NOMO-1 (cell line): ENCODE measurements at regions not wholly inside any gene's neighbourhood (a gene's known extent, or its start where the extent isn't known, plus 50 kb on each side); places are given as distances from the start of the nearest gene placed in this dataset.
"Not testable (repeated sequence)": the region's sequence is repeated elsewhere in the genome, so short reads cannot be mapped to it uniquely, and the experiment has no call there.

Source experiments
- DNase-seq, 2 experiments: peaks; one replicate each; lab custom pipeline; 2025; ENCODE audit not compliant: unreplicated experiment in 2 of 2; lab: John Stamatoyannopoulos, UW

DNA sequence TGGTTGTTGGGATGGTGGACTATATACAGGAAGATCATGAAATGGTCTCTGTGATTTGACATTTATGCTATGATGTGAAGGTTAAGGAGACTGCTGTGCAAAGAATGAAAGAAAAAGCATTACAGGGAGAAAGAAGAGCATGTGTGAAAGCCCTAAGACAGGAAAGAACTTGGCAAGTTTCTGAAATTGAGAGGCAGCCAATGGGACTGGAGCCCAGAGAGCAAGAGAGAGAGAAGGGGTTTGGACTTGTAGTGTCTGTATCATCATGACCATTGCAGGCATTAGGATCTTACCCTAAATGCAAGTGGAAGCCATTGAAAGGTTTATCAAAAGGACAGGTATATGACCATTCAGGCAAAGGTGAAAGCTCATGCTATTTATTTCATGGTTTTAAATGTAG, 147.1 kb downstream of the NAA11 start:
- DNase-seq: no peak

- DNase-seq: no peak
These were observed 148.5 kb downstream of the NAA11 start for GRCh38 chr4:79177388-79177787.

DNA sequence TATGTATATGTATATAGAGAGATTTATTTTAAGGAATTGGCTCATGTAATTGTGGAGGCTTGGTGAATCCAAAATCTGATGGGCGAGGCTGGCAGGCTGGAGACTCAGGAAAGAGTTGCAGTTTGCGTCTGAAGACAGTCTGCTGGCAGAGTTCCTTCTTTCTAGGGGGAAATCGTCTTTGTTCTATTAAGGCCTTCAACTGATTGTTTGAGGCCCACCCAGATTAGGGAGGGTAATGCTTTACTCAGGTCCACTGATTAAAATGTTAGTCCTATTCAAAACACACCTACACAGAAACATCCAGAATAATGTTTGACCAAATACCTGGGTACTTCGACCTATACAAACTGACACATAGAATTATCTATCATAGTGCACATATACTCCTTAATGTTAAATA, 149.5 kb downstream of the NAA11 start:
- no peak for DNase-seq

DNA sequence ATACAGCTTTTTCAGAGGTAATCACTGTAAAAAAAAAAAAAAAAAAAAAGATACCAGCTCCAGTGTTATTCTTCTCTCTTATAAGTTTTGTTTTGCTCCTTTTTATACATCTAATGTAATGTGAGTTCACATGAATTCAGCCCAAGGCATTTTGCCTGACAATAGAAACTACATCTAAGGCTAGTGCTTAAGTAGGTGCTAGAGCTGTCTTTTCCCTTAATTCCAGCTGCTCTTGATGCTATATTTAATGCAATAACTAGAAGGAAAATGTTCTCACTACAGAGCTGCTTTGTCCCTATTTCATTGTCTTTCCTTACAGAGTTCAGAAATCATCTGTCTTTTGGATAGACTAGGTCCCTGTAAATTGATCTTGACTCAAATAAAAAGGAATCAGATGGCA, 150.1 kb downstream of the NAA11 start:
- no peak for DNase-seq

DNA sequence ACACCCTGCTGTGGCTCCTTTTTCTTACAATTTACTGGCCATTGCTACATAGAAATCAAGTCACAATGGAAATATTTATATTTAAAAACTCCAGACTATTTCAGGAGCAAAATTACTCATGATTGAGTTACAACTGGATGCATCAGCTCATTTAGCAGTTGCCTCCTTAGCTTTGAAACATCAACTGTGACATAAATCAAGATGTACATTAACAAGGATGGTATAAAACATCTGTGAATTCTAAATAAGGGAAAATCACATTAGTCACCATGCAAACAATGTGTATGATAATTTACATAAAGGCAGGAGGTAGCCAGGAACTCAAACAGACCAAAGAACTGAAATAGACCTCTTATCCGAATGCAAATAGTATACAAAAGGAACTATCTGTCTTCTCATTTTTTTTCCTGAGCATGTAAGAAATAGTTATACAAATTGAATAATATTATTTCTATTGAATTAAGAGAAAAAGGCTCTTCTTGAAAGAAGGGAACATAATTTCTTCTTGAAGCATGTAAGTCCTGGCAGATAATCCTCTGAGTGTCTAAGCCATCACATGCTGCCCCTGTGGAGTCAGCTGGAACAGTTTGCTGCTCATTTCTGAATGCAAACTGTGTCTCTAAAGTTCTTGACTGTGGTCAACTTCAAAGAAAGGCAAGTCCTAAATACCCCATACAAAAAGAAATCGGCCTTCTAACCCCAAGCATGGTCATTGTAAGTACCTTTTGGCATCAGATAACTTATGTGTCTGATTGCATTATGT, 151.2 kb downstream of the NAA11 start:
- DNase-seq: no peak

GRCh38 chr4:79173186-79173585, 152.7 kb downstream of the NAA11 start:
- DNase-seq: no peak

DNA sequence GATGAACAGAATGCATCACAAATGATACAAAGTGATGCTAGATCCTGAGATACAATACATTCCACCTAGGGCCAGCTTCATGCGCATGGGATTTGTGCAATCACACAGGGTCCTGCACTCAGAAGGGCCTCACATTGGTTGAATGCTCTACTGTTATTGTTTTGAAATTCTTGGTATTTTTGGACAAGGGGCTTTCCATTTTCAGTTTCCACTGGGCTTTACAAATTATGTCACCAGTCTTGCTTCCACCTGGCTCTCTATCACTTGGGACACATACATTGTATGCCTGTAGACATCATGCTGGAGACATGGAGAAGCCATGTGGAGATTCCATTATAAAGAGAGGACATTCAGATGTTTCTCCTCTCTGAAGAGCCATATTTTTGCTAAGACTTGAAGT, 155.8 kb downstream of the NAA11 start:
- no peak for DNase-seq

DNA sequence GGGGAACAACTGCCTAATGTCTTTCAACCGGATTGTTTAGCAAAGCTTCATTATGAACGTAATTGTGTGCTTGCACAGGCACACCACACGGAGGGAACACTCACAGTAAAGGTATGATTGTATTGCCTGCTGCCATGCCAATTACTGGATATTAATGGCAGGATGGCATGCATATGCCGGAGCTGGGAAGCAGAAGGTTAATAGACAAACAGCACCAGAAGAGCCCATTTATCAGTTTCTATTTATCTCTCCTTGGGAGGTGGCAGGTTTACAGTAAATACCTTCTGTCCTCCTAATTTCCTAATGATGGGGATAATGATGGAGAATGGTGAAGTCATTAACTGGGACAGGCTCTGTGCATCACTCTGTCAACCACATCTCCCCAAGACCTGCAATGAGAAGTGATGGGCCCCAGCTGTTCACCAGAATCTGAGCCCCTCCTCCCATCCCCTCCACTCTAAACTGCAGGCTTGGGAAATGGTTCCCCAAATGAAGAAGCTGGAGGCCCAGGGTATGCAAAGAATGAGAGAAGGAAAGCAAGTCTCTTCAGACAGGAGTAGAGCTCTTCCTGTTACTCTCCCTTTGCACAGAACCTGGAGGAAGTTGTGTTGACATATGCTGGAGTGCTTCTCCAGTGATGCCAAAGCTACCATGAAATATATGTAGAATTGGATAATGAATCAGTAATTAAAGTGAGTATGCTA, 160.8 kb downstream of the NAA11 start:
- no peak for DNase-seq

DNA sequence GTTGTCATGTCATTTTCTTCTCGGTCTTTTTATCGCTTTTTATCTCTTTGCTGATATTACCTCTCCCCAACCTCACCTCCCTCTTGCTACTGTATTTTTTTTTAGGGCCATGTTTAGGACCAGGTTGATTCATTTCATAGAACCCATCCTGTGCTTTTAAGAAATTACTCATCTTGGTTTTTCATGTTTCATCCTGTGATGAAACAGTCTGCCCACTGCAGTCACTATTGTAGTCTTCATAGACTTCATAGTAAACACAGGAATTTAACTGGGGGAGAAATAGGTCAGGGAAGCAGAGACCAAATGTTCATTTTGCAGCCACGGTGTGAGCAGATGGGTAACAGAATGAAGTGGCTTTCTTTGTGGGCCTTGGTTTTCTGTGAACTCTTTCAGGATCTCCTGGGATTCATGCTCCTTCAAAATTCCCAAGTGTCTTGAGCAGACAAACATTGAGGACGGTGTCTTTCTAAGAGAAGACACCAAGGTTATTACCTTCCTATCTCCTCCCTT, 161.8 kb downstream of the NAA11 start:
- DNase-seq: no peak

- DNase-seq: no peak
These were observed 164.9 kb downstream of the NAA11 start for GRCh38 chr4:79160962-79161361.

- not testable (repeated sequence) for DNase-seq
These were observed 167.2 kb downstream of the NAA11 start for GRCh38 chr4:79158705-79159104.

- DNase-seq: no peak
These were observed 170.5 kb downstream of the NAA11 start for GRCh38 chr4:79155336-79155735.

DNA sequence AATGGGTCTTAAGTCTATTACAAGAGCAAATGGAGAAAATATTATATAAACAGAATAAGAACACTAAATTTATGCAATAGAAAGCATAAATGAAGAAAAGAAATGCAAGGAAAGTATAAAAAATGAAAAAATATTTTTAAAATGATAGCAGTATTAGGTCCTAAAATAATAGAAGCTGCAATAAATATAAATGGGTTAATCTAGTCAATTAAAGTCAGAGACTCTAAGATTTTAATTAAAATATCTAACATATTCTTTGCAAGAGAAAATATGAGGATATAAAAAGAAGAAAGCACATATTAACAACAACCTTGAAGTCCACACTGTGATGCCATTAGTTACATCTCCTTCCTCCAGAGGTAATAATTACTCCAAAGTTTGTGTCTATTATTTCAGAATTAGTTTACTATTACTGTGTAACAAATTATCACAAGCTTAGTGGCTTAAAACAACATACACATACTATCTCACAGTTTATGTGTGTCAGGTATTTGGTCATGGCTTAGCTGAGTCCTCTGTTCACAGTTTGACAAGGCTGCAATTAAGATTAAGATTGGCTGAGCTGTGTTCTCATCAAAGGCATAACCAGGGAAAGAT, 174.9 kb downstream of the NAA11 start:
- DNase-seq: no peak

DNA sequence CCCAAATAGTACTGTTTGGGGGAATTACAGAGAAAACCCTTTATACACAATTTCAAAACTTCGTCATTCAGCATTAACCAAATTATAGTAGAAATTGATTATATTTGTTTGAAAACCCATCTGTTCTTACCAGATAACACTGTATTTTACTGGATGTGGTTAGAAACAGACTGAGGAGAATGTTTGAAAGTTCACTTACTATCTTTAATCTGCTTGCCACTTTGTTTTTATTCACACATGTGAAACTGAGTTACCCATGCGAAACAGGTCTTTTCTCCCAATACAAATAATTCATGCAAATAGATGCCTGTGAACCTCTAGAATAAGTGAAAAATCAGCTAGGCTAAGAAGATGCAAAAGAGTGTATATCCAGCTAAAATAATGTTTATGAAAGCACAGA, 177.5 kb downstream of the NAA11 start:
- DNase-seq: no peak

GRCh38 chr4:79147251-79147650, 178.6 kb downstream of the NAA11 start:
- DNase-seq: no peak

GRCh38 chr4:79141530-79141929, 184.3 kb downstream of the NAA11 start:
- no peak for DNase-seq

DNA sequence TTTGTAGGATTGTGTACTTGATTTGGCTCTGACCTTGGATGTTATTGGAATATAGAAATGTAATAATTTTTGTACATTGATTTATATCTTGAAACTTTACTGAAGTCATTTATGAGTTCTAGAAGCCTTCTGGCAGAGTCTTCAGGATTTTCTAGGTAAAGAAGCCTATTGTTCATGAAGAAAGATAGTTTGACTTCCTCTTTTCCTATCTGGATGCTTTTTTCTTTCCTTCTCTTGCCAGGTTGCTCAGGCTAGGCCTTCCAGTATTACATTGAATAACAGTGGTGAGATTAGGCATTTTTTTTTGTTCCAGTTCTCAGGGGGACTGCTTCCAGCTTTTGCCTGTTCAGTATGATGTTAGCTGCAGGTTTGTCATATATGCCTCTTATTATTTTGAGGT, 191.1 kb downstream of the NAA11 start:
- no peak for DNase-seq

DNA sequence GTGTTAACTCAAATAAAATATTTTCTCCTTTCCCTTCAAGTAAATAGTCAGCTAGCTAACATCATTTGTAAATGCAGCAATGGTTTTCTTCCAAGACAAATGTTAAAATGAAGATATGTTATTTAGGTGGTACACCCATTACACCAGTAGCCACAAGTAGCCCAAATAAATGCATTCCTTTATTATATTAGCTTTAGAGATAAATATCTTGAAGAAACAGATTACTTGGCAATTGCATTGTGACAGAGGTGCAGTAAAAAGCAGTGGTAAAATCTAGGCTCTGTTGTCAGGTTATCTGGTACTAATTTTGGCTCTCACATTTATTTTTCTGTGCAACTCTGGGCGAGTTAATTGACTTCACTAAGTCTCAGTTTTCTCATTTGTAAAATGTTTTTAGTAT, 193.0 kb downstream of the NAA11 start:
- no peak for DNase-seq

DNA sequence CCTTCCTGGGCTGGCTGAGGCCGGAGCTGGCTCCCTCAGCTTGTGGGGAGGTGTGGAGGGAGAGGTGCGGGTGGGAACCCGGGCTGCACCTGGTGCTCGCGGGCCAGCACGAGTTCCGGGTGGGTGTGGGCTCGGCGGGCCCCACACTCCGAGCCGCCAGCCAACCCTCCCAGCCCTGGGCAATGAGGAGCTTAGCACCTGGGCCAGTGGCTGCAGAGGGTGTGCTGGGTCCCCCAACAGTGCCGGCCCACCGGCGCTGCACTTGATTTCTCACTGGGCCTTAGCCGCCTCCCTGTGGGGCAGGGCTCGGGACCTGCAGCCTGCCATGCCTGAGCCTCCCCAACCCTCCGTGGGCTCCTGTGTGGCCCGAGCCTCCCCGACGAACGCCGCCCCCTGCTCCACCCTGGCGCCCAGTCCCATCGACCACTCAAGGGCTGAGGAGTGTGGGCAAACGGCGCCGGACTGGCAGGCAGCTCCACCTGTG, 182.7 kb upstream of the PAQR3 start:
- DNase-seq: no peak

DNA sequence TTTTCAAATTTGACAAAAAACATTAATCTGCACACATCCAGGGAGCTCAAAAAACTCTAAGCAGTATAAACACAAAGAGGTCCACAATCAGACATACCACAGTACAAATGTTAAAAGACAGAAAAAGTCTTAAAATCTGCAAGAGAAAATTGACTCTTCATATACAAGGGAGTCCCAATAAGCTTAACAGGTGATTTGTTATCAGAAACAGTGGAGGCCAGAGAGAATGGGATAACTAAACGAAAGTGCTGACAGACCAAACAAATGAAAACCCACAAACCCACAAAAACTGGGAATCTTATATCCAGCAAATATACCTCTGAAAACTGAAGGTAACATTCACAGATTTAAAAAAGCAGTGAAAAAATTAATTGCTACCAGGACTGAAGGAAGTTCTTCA, 182.0 kb upstream of the PAQR3 start:
- no peak for DNase-seq

- not testable (repeated sequence) for DNase-seq
These were observed 177.8 kb upstream of the PAQR3 start for GRCh38 chr4:79117051-79117450.

- DNase-seq: no peak
These were observed 167.8 kb upstream of the PAQR3 start for GRCh38 chr4:79107014-79107413.
